ENCODE measurements at regions not wholly inside any gene's neighbourhood (a gene's known extent, or its start where the extent isn't known, plus 50 kb on each side); places are given as distances from the start of the nearest gene placed in this dataset.

- TF ChIP-seq, protein P1, sequence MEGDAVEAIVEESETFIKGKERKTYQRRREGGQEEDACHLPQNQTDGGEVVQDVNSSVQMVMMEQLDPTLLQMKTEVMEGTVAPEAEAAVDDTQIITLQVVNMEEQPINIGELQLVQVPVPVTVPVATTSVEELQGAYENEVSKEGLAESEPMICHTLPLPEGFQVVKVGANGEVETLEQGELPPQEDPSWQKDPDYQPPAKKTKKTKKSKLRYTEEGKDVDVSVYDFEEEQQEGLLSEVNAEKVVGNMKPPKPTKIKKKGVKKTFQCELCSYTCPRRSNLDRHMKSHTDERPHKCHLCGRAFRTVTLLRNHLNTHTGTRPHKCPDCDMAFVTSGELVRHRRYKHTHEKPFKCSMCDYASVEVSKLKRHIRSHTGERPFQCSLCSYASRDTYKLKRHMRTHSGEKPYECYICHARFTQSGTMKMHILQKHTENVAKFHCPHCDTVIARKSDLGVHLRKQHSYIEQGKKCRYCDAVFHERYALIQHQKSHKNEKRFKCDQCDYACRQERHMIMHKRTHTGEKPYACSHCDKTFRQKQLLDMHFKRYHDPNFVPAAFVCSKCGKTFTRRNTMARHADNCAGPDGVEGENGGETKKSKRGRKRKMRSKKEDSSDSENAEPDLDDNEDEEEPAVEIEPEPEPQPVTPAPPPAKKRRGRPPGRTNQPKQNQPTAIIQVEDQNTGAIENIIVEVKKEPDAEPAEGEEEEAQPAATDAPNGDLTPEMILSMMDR (IDR thresholded peaks at IDR 0.05), result no peak
- no peak for TF ChIP-seq POLR2A (IDR thresholded peaks at IDR 0.05)
Measured at GRCh38 chr1:2868571-2869195, 67.2 kb upstream of the TTC34 start.
